ENCODE measurements at regions not wholly inside any gene's neighbourhood (a gene's known extent, or its start where the extent isn't known, plus 50 kb on each side); places are given as distances from the start of the nearest gene placed in this dataset.
A peak's percentile ranks its signal among the peaks of the same experiment; 100 is the strongest.

DNA sequence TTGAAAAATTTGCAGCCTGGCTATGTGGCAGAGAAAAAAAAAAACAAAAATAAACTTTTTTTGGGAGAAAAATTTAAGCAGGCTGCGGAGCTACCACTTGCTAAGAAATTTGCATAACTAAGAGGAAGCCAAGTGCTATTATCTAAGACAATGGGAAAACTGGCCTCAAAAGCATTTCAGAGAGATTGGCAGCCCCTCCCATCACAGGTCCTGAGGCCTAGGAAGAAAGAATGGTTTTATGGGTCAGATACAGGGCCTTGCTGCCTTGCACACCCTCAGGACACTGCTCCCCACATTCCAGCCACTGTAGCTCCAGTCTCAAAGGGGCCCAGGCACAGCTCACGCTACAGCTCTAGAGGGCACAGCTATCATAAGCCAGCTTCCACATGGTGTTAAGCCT, 777.9 kb downstream of the TENT5A start:
- Histone ChIP-seq H3K9me3 (no peaks in the 10 kb centered on the region), H3K4me1 (no peaks in the 10 kb centered on the region), H3K36me3 (no peaks in the 10 kb centered on the region), H3K27me3 (no peaks in the 10 kb centered on the region), H3K27ac (no peak overlapping the region), H3K4me3 (no peak overlapping the region)
- WGBS, 5 donors, result 81 to 92% (median 90%) methylated on average over 2 of the region's 2 CpGs
- TF ChIP-seq POLR2A (IDR thresholded peaks at IDR 0.05), result no peak
- TF ChIP-seq, protein P1, sequence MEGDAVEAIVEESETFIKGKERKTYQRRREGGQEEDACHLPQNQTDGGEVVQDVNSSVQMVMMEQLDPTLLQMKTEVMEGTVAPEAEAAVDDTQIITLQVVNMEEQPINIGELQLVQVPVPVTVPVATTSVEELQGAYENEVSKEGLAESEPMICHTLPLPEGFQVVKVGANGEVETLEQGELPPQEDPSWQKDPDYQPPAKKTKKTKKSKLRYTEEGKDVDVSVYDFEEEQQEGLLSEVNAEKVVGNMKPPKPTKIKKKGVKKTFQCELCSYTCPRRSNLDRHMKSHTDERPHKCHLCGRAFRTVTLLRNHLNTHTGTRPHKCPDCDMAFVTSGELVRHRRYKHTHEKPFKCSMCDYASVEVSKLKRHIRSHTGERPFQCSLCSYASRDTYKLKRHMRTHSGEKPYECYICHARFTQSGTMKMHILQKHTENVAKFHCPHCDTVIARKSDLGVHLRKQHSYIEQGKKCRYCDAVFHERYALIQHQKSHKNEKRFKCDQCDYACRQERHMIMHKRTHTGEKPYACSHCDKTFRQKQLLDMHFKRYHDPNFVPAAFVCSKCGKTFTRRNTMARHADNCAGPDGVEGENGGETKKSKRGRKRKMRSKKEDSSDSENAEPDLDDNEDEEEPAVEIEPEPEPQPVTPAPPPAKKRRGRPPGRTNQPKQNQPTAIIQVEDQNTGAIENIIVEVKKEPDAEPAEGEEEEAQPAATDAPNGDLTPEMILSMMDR (IDR thresholded peaks at IDR 0.05), result no peak
- no peak for TF ChIP-seq POLR2AphosphoS5 (IDR thresholded peaks at IDR 0.05)
- no peak for TF ChIP-seq EP300 (IDR thresholded peaks at IDR 0.05)
- intact Hi-C loops (cut with DNase I; ENCODE audit: low total_unique reads), result no loop called here
- DNase-seq, result no peak

- Histone ChIP-seq H3K9me3 (no peaks in the 10 kb centered on the region), H3K27me3 (no peaks in the 10 kb centered on the region), H3K4me1 (no peaks in the 10 kb centered on the region), H3K27ac (no peak overlapping the region), H3K36me3 (no peaks in the 10 kb centered on the region), H3K4me3 (no peak overlapping the region)
- no peak for DNase-seq
- intact Hi-C loops (cut with DNase I; ENCODE audit: low total_unique reads), result no loop called here
- no peak for TF ChIP-seq POLR2AphosphoS5 (IDR thresholded peaks at IDR 0.05)
- no peak for TF ChIP-seq EP300 (IDR thresholded peaks at IDR 0.05)
- TF ChIP-seq, protein P1 (IDR thresholded peaks at IDR 0.05), result no peak
- TF ChIP-seq POLR2A (IDR thresholded peaks at IDR 0.05), result no peak
Observed at GRCh38 chr6:80969439-80969838, 783.0 kb downstream of the TENT5A start.

GRCh38 chr6:80967609-80968008, 784.9 kb downstream of the TENT5A start:
- DNase-seq, result peak in 1 of 2 donors; percentile 20

DNA sequence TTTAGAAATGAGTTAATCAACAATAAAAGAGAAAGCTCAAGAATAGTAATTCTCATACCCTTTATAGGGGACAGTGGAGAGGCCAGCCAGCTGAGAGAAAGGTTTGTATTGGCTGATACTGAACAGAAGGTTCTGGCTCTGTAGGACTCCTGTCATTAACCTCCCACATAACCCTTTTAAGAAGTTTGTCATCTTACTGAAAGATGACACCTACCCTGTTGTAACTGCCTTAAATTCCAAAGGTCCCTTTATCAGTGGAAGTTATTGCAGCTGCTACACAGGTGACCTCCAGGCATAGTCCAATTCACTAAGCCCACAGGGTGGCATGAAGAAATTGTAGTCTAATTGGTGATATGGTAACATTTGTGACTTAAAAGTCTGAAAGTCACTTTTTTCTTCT, 790.1 kb downstream of the TENT5A start:
- no peaks in the 10 kb centered on the region for H3K36me3 ChIP-seq
- no peak overlapping the region for H3K4me3 ChIP-seq
- DNase-seq, result no peak
- H3K27ac ChIP-seq, result no peak overlapping the region
- no peaks in the 10 kb centered on the region for H3K27me3 ChIP-seq
- TF ChIP-seq POLR2AphosphoS5 (IDR thresholded peaks at IDR 0.05) (no peak), POLR2A (IDR thresholded peaks at IDR 0.05) (no peak), EP300 (IDR thresholded peaks at IDR 0.05) (no peak)
- TF ChIP-seq, protein P1 (IDR thresholded peaks at IDR 0.05), result no peak
- intact Hi-C loops (cut with DNase I; ENCODE audit: low total_unique reads), result no loop called here
- no peaks in the 10 kb centered on the region for H3K9me3 ChIP-seq
- H3K4me1 ChIP-seq, result peaks cover 0 to 16% (median 4%) of the 10 kb centered on the region in 4 donors

More at GRCh38 chr6:80967609-80968008, 784.9 kb downstream of the TENT5A start:
- no peak overlapping the region for H3K27ac ChIP-seq
- 21 to 46% (median 32%) methylated on average over 1 of the region's 1 CpG for WGBS, 5 donors
- intact Hi-C loops (cut with DNase I; ENCODE audit: low total_unique reads), result no loop called here
- H3K4me1 ChIP-seq, result no peaks in the 10 kb centered on the region
- H3K9me3 ChIP-seq, result no peaks in the 10 kb centered on the region
- H3K36me3 ChIP-seq, result no peaks in the 10 kb centered on the region
- no peaks in the 10 kb centered on the region for H3K27me3 ChIP-seq
- H3K4me3 ChIP-seq, result no peak overlapping the region
- no peak for TF ChIP-seq EP300 (IDR thresholded peaks at IDR 0.05)
- TF ChIP-seq, protein P1 (IDR thresholded peaks at IDR 0.05), result no peak
- TF ChIP-seq POLR2AphosphoS5 (IDR thresholded peaks at IDR 0.05), result no peak
- TF ChIP-seq POLR2A (IDR thresholded peaks at IDR 0.05), result no peak

Data from stomach (tissue), 8 donors.